C4-2B (cell line): ENCODE measurements at regions not wholly inside any gene's neighbourhood (a gene's known extent, or its start where the extent isn't known, plus 50 kb on each side); places are given as distances from the start of the nearest gene placed in this dataset.

ENCODE experiments used
- ZFX ChIP-seq: fragments of 450-650 bp; IDR thresholded peaks from 2 replicates; pipeline ENCODE4 v1.6.1; 2017
- TF ChIP-seq, protein P1 (sequence below): fragments of 450-650 bp; conservative IDR thresholded peaks from 2 replicates; pipeline ENCODE4 v1.5.1; 2017; ENCODE audit warnings: mild to moderate bottlenecking

DNA sequence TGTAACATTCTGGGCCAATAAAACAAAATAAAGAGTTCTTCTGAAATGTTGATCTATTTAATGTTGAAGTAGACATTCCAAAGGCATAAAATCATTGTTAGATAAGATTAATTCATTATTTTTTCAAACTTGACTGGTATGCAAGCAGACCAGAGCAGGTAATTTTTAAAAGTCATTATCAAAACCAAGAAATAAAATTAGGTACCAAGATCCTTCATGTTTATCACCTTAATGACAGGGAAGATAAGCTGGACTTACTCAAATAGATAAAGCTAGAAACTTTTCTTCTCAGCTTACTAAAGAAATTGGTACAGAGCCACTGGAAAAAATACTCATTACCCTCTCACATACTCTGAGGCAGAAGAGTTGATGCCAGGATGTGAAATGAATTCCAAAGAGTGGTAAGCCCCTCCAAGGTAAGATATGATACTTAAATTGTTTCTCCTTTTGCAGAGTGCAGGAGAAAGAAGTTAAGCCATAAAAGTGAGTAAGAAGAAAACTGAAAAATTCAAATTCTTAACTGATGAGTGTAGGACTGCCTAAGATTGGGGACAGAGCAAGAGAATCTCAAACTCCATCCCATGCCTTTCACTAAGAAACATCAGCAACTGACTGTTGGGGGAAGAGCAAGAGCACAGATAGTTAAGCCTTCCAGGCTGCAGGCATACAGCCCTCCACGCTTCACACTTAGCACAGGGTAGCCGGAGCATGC, 111.9 kb downstream of the SLC41A2 start:
- TF ChIP-seq, protein P1, sequence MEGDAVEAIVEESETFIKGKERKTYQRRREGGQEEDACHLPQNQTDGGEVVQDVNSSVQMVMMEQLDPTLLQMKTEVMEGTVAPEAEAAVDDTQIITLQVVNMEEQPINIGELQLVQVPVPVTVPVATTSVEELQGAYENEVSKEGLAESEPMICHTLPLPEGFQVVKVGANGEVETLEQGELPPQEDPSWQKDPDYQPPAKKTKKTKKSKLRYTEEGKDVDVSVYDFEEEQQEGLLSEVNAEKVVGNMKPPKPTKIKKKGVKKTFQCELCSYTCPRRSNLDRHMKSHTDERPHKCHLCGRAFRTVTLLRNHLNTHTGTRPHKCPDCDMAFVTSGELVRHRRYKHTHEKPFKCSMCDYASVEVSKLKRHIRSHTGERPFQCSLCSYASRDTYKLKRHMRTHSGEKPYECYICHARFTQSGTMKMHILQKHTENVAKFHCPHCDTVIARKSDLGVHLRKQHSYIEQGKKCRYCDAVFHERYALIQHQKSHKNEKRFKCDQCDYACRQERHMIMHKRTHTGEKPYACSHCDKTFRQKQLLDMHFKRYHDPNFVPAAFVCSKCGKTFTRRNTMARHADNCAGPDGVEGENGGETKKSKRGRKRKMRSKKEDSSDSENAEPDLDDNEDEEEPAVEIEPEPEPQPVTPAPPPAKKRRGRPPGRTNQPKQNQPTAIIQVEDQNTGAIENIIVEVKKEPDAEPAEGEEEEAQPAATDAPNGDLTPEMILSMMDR: no peak
- TF ChIP-seq ZFX: no peak
